Tibial nerve (tissue), 4 donors: ENCODE measurements at regions not wholly inside any gene's neighbourhood (a gene's known extent, or its start where the extent isn't known, plus 50 kb on each side); places are given as distances from the start of the nearest gene placed in this dataset.

Experiments
- DNase-seq, 2 donors: peaks; one replicate each; pipeline ENCODE4 v3.0.0-alpha.2; 2019; ENCODE audit warnings: low spot score in 2 of 2
- H3K27ac ChIP-seq, 4 donors: fragments of 200-600 bp; sonication (generic) in 3 of 4; one replicate each; pipeline ENCODE4 v1.5.1; 2017 to 2019; ENCODE audit warnings: mild to moderate bottlenecking in 1 of 4
- H3K27me3 ChIP-seq, 2 donors: fragments of 200-600 bp; sonication (generic) in 1 of 2; one replicate each; pipeline versions ENCODE4 v1.5.1 to v1.6.0; 2017 to 2019
- H3K36me3 ChIP-seq, 3 donors: fragments of 200-600 bp; sonication (generic); one replicate each; pipeline ENCODE4 v1.5.1; 2018 to 2019
- H3K4me1 ChIP-seq, 4 donors: fragments of 200-600 bp; sonication (generic) in 3 of 4; one replicate each; pipeline ENCODE4 v1.5.1; 2017 to 2019
- H3K4me3 ChIP-seq, 4 donors: fragments of 200-600 bp; sonication (generic) in 3 of 4; one replicate each; pipeline ENCODE4 v1.5.1; 2017 to 2019; ENCODE audit warnings: mild to moderate bottlenecking in 1 of 4, moderate library complexity in 1 of 4
- H3K9me3 ChIP-seq, 4 donors: fragments of 200-600 bp; sonication (generic) in 3 of 4; one replicate each; pipeline ENCODE4 v1.5.1; 2017 to 2019
- EP300 ChIP-seq, 2 donors: sonication (generic); formaldehyde crosslinking; IDR thresholded peaks; one replicate each; pipeline ENCODE4 v1.6.1; 2017; ENCODE audit warnings: antibody characterized with exemption in 2 of 2, mild to moderate bottlenecking in 1 of 2
- POLR2A ChIP-seq, 2 donors: fragments of 450-650 bp; IDR thresholded peaks; one replicate each; pipeline ENCODE4 v1.6.1; 2017; ENCODE audit warnings: antibody characterized with exemption in 2 of 2, mild to moderate bottlenecking in 2 of 2, moderate library complexity in 2 of 2
- WGBS, 2 donors: methylation state at CpG; one replicate each; pipeline ENCODE4 v1.1.5; 2018; 5-methylcytosine and 5-hydroxymethylcytosine counted together
- TF ChIP-seq, protein P1 (sequence below), 5 experiments: fragments of 200-600 bp in 3 of 5; fragments of 450-650 bp in 2 of 5; sonication (generic) in 3 of 5; IDR thresholded peaks; one replicate each; pipeline ENCODE4 v1.5.1; 2016 to 2019; ENCODE audit warnings: antibody characterized with exemption in 5 of 5, mild to moderate bottlenecking in 3 of 5, moderate library complexity in 2 of 5

DNA sequence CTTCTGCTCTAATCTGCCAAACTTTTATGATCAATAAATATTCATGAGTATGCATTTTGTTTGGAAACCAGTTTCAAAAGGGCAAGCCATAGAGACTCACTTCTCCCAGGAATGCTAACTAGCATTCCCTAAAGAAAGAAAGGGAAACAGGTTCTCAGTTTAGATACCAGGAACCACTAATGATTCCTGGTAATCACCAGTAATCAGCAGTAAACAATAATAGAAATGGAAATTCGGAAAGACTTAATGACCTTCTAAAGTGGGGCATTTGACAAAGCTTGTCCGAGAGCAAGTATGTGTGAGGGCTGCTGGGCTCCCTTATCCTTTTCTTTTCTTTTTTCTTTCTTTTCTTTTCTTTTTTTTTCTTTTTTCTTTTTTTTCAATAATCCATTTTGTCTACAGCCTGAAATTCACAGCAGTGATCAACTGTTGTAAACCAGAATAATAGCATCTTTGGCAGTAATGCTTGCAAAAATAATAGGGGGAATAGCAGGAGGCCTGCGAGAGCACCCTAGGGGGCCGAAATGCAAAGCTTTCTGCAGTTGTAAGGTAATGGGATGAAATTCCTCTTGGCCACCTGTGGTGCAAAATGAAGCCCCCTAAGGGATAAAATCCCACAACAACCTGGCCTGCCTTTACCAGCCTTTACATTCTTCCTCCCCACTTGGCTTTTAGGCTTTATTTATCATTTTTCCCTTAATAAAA lies 253.2 kb downstream of the ZPLD1 start:
- Histone ChIP-seq H3K36me3 (no peaks in the 10 kb centered on the region), H3K9me3 (no peaks in the 10 kb centered on the region), H3K27me3 (no peaks in the 10 kb centered on the region), H3K27ac (no peak overlapping the region), H3K4me1 (no peaks in the 10 kb centered on the region), H3K4me3 (no peak overlapping the region)
- no peak for TF ChIP-seq EP300 (IDR thresholded peaks at IDR 0.05)
- TF ChIP-seq POLR2A (IDR thresholded peaks at IDR 0.05): no peak
- TF ChIP-seq, protein P1, sequence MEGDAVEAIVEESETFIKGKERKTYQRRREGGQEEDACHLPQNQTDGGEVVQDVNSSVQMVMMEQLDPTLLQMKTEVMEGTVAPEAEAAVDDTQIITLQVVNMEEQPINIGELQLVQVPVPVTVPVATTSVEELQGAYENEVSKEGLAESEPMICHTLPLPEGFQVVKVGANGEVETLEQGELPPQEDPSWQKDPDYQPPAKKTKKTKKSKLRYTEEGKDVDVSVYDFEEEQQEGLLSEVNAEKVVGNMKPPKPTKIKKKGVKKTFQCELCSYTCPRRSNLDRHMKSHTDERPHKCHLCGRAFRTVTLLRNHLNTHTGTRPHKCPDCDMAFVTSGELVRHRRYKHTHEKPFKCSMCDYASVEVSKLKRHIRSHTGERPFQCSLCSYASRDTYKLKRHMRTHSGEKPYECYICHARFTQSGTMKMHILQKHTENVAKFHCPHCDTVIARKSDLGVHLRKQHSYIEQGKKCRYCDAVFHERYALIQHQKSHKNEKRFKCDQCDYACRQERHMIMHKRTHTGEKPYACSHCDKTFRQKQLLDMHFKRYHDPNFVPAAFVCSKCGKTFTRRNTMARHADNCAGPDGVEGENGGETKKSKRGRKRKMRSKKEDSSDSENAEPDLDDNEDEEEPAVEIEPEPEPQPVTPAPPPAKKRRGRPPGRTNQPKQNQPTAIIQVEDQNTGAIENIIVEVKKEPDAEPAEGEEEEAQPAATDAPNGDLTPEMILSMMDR (IDR thresholded peaks at IDR 0.05): no peak
- no peak for DNase-seq
- WGBS, 2 donors: 59 to 60% methylated on average over 4 of the region's 4 CpGs

GRCh38 chr3:102688556-102688930 lies 253.7 kb downstream of the ZPLD1 start:
- DNase-seq: no peak
- WGBS, 2 donors: 86 to 89% methylated on average over 1 of the region's 1 CpG
- TF ChIP-seq, protein P1 (IDR thresholded peaks at IDR 0.05): no peak
- TF ChIP-seq EP300 (IDR thresholded peaks at IDR 0.05): no peak
- no peak for TF ChIP-seq POLR2A (IDR thresholded peaks at IDR 0.05)
- no peaks in the 10 kb centered on the region for H3K9me3 ChIP-seq
- H3K4me3 ChIP-seq: no peak overlapping the region
- H3K27me3 ChIP-seq: no peaks in the 10 kb centered on the region
- no peak overlapping the region for H3K27ac ChIP-seq
- H3K4me1 ChIP-seq: no peaks in the 10 kb centered on the region
- H3K36me3 ChIP-seq: no peaks in the 10 kb centered on the region

- WGBS, 2 donors: 51 to 61% methylated on average over 2 of the region's 2 CpGs
- TF ChIP-seq, protein P1 (IDR thresholded peaks at IDR 0.05): no peak
- TF ChIP-seq EP300 (IDR thresholded peaks at IDR 0.05) (no peak), POLR2A (IDR thresholded peaks at IDR 0.05) (no peak)
Measured at GRCh38 chr3:102691507-102691906, 256.7 kb downstream of the ZPLD1 start.

GRCh38 chr3:102699104-102699818 lies 264.4 kb downstream of the ZPLD1 start:
- Histone ChIP-seq H3K4me3 (no peak overlapping the region), H3K36me3 (no peaks in the 10 kb centered on the region), H3K4me1 (no peaks in the 10 kb centered on the region), H3K27ac (no peak overlapping the region), H3K27me3 (no peaks in the 10 kb centered on the region), H3K9me3 (no peaks in the 10 kb centered on the region)
- TF ChIP-seq EP300 (IDR thresholded peaks at IDR 0.05) (no peak), POLR2A (IDR thresholded peaks at IDR 0.05) (no peak)
- TF ChIP-seq, protein P1 (IDR thresholded peaks at IDR 0.05): no peak
- WGBS, 2 donors: 44 to 56% methylated on average over 5 of the region's 5 CpGs
- DNase-seq: no peak

More at GRCh38 chr3:102691507-102691906, 256.7 kb downstream of the ZPLD1 start:
- Histone ChIP-seq H3K4me3 (no peak overlapping the region), H3K27ac (no peak overlapping the region), H3K27me3 (no peaks in the 10 kb centered on the region), H3K9me3 (no peaks in the 10 kb centered on the region), H3K36me3 (no peaks in the 10 kb centered on the region), H3K4me1 (no peaks in the 10 kb centered on the region)
- DNase-seq: no peak

- H3K36me3 ChIP-seq: no peaks in the 10 kb centered on the region
- no peaks in the 10 kb centered on the region for H3K4me1 ChIP-seq
- TF ChIP-seq EP300 (IDR thresholded peaks at IDR 0.05): no peak
- no peak for TF ChIP-seq POLR2A (IDR thresholded peaks at IDR 0.05)
- TF ChIP-seq, protein P1 (IDR thresholded peaks at IDR 0.05): no peak
- no peaks in the 10 kb centered on the region for H3K27me3 ChIP-seq
- no peak for DNase-seq
- no peak overlapping the region for H3K27ac ChIP-seq
- 69 to 83% methylated on average over 1 of the region's 1 CpG for WGBS, 2 donors
- H3K9me3 ChIP-seq: no peaks in the 10 kb centered on the region
- H3K4me3 ChIP-seq: no peak overlapping the region
Measured at GRCh38 chr3:102699819-102700140, 265.0 kb downstream of the ZPLD1 start.
